WI38 (cell line): ENCODE measurements at regions not wholly inside any gene's neighbourhood (a gene's known extent, or its start where the extent isn't known, plus 50 kb on each side); places are given as distances from the start of the nearest gene placed in this dataset.

Source experiments
- H3K4me3 ChIP-seq: 2 replicates; pipeline ENCODE4 v1.5.1; 2011; ENCODE audit warnings: low read depth, mild to moderate bottlenecking, control low read depth, low read length
- TF ChIP-seq, protein P1 (sequence below): IDR thresholded peaks from 2 replicates; pipeline ENCODE4 v1.5.1; 2012; ENCODE audit warnings: low read depth, mild to moderate bottlenecking, control low read depth, low read length

DNA sequence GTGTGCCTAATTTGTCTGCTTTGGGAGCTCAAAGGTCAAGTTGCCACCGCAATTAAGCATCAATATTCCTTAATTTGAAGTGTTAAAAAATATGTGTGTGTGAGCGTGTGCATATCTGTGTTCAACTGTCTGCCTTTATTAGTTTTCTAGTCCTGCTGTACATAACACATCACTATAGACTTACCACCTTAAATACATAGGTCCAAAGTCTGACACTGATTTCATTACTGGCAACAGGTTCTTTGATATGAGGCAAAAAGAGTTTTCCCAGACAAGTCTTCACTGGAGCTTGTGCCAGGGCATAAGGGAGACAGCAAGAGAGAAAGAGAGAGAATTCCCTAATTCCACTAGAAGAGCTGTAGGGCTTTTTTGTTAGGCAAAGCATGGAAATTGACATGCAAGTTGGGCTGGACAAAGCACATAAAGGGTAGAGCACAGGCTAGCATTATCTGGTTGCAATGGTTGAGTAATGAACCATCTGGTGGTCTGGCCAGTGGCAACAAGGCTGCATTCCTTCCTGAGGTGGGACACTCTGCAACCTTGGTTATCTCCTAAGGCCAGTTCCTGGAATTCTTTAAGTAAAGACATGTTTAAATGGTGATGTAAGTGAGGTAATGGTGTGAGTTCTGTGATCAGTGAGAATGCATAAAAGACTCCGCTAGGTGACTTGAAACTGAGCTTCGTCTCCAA, 457.2 kb upstream of the ADAMTS5 start:
- no peak overlapping the region for H3K4me3 ChIP-seq
- TF ChIP-seq, protein P1, sequence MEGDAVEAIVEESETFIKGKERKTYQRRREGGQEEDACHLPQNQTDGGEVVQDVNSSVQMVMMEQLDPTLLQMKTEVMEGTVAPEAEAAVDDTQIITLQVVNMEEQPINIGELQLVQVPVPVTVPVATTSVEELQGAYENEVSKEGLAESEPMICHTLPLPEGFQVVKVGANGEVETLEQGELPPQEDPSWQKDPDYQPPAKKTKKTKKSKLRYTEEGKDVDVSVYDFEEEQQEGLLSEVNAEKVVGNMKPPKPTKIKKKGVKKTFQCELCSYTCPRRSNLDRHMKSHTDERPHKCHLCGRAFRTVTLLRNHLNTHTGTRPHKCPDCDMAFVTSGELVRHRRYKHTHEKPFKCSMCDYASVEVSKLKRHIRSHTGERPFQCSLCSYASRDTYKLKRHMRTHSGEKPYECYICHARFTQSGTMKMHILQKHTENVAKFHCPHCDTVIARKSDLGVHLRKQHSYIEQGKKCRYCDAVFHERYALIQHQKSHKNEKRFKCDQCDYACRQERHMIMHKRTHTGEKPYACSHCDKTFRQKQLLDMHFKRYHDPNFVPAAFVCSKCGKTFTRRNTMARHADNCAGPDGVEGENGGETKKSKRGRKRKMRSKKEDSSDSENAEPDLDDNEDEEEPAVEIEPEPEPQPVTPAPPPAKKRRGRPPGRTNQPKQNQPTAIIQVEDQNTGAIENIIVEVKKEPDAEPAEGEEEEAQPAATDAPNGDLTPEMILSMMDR = no peak

DNA sequence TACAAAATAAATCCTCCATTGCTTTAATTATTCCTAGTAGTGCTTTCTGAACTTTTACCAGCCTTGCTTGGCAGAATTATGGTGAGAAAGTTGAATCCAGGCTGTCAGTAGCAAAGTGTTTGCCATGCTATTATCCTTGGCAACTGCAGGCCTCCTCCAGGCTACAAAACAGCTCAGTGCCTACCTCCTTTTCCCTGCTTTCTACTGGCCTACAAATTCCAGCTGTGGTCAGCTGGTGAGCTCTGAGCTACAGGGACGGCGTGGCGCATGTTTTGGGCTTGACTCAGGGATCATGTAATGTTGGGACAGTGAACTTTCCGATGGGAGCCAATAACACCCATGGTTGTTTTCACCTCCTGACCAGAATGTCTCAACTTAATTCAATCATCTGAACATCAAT, 456.1 kb upstream of the ADAMTS5 start:
- TF ChIP-seq, protein P1 = no peak
- no peak overlapping the region for H3K4me3 ChIP-seq

DNA sequence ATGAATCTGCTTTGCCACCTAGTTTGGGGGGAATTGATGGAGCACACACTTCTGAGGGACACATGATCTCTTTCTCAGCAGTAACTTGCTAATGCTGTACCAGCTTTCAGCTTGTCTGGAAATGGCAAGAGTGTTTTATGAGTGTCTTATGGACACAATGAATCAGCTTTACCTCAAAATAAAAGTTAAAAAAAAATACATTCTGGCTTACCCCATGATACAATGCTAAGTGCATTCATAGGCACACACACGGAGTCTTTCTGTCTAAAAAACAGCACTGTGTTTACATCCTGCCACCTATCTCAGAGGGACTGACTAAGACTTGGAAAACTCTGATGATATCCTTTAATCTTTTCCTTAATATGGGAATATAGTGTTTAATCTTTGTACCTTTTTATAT, 455.5 kb upstream of the ADAMTS5 start:
- TF ChIP-seq, protein P1 = no peak
- H3K4me3 ChIP-seq = no peak overlapping the region

DNA sequence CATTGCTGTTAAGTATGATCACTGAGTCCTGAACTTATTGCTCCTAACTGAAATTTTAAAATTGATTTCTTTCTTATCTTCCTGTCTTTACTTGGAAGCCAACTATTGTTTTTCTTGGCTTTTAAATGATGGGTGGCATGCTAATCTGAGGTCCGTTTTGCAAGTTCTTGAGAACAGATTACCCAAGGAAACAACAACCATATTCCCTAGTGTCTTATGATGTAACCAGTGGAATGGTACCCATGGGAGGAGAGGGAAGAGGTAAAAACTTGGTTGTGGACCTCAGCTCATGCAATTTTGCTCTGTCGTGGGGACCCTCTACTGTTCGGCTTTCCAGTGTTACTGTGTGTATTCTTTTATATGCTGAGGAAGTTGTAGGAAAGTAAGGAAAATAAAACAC, 454.8 kb upstream of the ADAMTS5 start:
- TF ChIP-seq, protein P1 = no peak
- H3K4me3 ChIP-seq = no peak overlapping the region

DNA sequence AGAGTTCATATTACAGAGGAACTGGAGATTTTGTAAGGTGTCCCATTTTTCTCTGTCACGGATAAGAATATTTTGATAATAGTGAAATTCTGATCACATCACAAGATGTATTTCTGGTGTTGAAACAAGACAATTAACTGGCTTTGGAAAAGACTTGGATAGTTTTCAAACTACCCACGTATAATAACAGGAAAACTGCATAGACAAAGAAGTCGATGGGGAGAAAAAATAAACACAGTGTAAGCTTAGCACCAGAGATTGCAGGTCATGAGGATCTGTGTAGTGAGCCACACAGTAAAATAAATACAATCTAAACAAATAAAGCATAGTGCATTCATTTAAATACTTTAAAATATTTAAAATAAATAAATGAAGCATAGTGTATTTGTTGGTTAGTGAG, 452.3 kb upstream of the ADAMTS5 start:
- TF ChIP-seq, protein P1 = no peak

DNA sequence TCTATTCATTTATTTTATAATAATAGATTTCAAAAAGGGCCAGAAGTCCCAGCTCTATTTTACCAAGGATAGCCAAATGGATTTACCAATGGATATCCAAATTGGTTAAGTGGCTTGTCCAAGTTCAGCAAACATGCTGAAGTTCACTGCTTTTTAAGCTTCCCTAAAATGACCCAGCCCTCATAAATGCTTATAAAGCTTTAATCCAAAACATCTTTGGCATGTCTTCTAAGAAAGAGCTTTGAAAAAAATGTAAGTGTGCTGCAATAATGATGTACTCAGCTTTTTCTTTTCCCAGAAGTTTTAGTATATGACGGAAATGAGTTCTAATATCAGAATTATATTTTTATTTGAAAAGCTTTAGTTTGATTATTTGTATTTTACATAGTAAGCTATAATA, 451.5 kb upstream of the ADAMTS5 start:
- TF ChIP-seq, protein P1 = no peak

More for the DNA sequence above, 452.3 kb upstream of the ADAMTS5 start:
- no peak overlapping the region for H3K4me3 ChIP-seq

DNA sequence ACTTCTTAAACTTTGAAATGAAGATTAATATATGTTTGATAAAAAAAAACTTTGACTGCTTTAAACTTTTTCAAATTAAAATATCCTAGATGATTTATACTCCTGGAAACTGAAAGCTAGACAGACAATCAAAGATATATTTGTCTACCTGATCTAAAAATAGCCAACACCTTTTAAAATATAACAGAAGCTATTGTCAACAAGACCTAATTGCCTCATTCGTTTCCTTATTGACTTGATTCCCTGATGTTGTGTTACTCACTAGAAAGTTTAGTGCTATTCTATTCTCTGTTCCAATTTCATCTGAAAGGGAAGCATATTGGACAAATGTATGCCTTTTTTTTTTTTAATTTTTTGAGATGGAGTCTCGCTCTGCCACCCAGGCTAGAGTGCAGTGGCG, 445.6 kb upstream of the ADAMTS5 start:
- H3K4me3 ChIP-seq = no peak overlapping the region
- TF ChIP-seq, protein P1 = no peak

More for the DNA sequence above, 451.5 kb upstream of the ADAMTS5 start:
- H3K4me3 ChIP-seq = no peak overlapping the region
